DND-41 (cell line): ENCODE measurements at regions not wholly inside any gene's neighbourhood (a gene's known extent, or its start where the extent isn't known, plus 50 kb on each side); places are given as distances from the start of the nearest gene placed in this dataset.

Source experiments
- EZH2 ChIP-seq: IDR thresholded peaks from 3 replicates; pipeline ENCODE4 v1.6.1; 2012; ENCODE audit warnings: borderline replicate concordance, low read depth, mild to moderate bottlenecking, moderate library complexity, low read length, inconsistent platforms; ENCODE audit not compliant: severe bottlenecking
- TF ChIP-seq, protein P1 (sequence below): IDR thresholded peaks from 2 replicates; pipeline ENCODE4 v1.5.1; 2012; ENCODE audit warnings: borderline replicate concordance, low read length, moderate library complexity, mild to moderate bottlenecking; ENCODE audit not compliant: poor library complexity, severe bottlenecking; ENCODE audit errors: extremely low read depth

DNA sequence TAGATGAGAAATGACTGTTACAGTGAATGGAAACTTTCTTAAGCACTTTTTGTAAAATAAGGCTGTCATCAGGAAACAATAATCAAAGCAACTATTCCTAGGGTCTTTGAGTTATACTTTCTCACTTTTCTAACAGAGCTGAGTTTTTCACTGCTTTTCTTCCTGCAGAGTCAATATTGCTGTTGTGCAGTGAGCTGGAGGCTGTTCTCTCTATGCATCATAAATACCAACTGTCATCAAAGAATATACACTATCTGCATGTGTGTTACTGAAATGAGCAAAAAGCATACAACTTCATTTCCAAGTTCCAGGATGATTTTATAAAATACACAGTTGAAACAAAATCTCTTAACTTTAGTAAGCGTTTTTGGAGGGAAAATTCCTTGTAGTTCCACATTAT is 110.4 kb upstream of the CPSF6 start:
- TF ChIP-seq, protein P1, sequence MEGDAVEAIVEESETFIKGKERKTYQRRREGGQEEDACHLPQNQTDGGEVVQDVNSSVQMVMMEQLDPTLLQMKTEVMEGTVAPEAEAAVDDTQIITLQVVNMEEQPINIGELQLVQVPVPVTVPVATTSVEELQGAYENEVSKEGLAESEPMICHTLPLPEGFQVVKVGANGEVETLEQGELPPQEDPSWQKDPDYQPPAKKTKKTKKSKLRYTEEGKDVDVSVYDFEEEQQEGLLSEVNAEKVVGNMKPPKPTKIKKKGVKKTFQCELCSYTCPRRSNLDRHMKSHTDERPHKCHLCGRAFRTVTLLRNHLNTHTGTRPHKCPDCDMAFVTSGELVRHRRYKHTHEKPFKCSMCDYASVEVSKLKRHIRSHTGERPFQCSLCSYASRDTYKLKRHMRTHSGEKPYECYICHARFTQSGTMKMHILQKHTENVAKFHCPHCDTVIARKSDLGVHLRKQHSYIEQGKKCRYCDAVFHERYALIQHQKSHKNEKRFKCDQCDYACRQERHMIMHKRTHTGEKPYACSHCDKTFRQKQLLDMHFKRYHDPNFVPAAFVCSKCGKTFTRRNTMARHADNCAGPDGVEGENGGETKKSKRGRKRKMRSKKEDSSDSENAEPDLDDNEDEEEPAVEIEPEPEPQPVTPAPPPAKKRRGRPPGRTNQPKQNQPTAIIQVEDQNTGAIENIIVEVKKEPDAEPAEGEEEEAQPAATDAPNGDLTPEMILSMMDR: no peak
- no peak for TF ChIP-seq EZH2
